Trophoblast cell (in vitro differentiated cells and primary cell): ENCODE measurements at regions not wholly inside any gene's neighbourhood (a gene's known extent, or its start where the extent isn't known, plus 50 kb on each side); places are given as distances from the start of the nearest gene placed in this dataset.

Experiments used
- DNase-seq, 2 donors: peaks; one replicate each; pipeline ENCODE4 v3.0.0-alpha.2; 2016
- H2AFZ ChIP-seq: 2 replicates; pipeline ENCODE4 v1.6.1; 2013; ENCODE audit warnings: low read length, moderate library complexity, mild to moderate bottlenecking; ENCODE audit not compliant: insufficient read depth, poor library complexity
- H2AK5ac ChIP-seq: 2 replicates; pipeline ENCODE4 v1.6.1; 2013; ENCODE audit warnings: mild to moderate bottlenecking, low read length
- H2BK120ac ChIP-seq: 2 replicates; pipeline ENCODE4 v1.6.1; 2013; ENCODE audit warnings: low read length, mild to moderate bottlenecking, moderate library complexity; ENCODE audit not compliant: insufficient read depth, poor library complexity
- H2BK12ac ChIP-seq: 2 replicates; pipeline ENCODE4 v1.6.1; 2013; ENCODE audit warnings: mild to moderate bottlenecking, low read length, moderate library complexity
- H2BK5ac ChIP-seq: 2 replicates; pipeline ENCODE4 v1.6.1; 2013; ENCODE audit warnings: low read length, low read depth, moderate library complexity, mild to moderate bottlenecking; ENCODE audit not compliant: poor library complexity
- H3K14ac ChIP-seq: 2 replicates; pipeline ENCODE4 v1.6.1; 2013; ENCODE audit warnings: mild to moderate bottlenecking, low read length
- H3K18ac ChIP-seq: 2 replicates; pipeline ENCODE4 v1.6.1; 2013; ENCODE audit warnings: mild to moderate bottlenecking, low read length
- H3K23ac ChIP-seq: 2 replicates; pipeline ENCODE4 v1.6.1; 2013; ENCODE audit warnings: low read length
- H3K27ac ChIP-seq: 2 replicates; pipeline ENCODE4 v1.5.1; 2013; ENCODE audit warnings: low read depth, mild to moderate bottlenecking, inconsistent platforms, low read length, moderate library complexity
- H3K27me3 ChIP-seq: 2 replicates; pipeline ENCODE4 v1.6.1; 2013; ENCODE audit warnings: inconsistent platforms, mild to moderate bottlenecking, low read length, moderate library complexity; ENCODE audit not compliant: insufficient read depth
- H3K36me3 ChIP-seq, 2 experiments: 1 replicate in 1 of 2; 2 replicates in 1 of 2; pipeline ENCODE4 v1.6.1; 2013; ENCODE audit warnings: low read length in 2 of 2, mild to moderate bottlenecking in 2 of 2, moderate library complexity in 1 of 2; ENCODE audit not compliant: insufficient read depth in 2 of 2, control insufficient read depth in 1 of 2
- H3K4ac ChIP-seq: 2 replicates; pipeline ENCODE4 v1.6.1; 2013; ENCODE audit warnings: low read depth, mild to moderate bottlenecking, low read length, moderate library complexity
- H3K4me1 ChIP-seq, 2 experiments: 1 replicate in 1 of 2; 2 replicates in 1 of 2; pipeline ENCODE4 v1.6.1; 2013; ENCODE audit warnings: low read length in 2 of 2, mild to moderate bottlenecking in 2 of 2, moderate library complexity in 1 of 2; ENCODE audit not compliant: insufficient read depth in 2 of 2, control insufficient read depth in 1 of 2
- H3K4me2 ChIP-seq: 2 replicates; pipeline ENCODE4 v1.6.1; 2013; ENCODE audit warnings: inconsistent platforms, mild to moderate bottlenecking, low read length, moderate library complexity
- H3K4me3 ChIP-seq: 2 replicates; pipeline ENCODE4 v1.5.1; 2013; ENCODE audit warnings: mild to moderate bottlenecking, low read depth, low read length, inconsistent platforms
- H3K79me1 ChIP-seq: one replicate; pipeline ENCODE4 v1.6.1; 2013; ENCODE audit warnings: low read length
- H3K79me2 ChIP-seq: 2 replicates; pipeline ENCODE4 v1.6.1; 2013; ENCODE audit warnings: low read length, mild to moderate bottlenecking; ENCODE audit not compliant: control insufficient read depth, insufficient read depth, poor library complexity
- H3K9ac ChIP-seq: 2 replicates; pipeline ENCODE4 v1.6.1; 2013; ENCODE audit warnings: mild to moderate bottlenecking, low read length
- H3K9me3 ChIP-seq: 2 replicates; pipeline ENCODE4 v1.6.1; 2013; ENCODE audit warnings: low read depth, mild to moderate bottlenecking, control low read depth, inconsistent platforms, low read length; ENCODE audit not compliant: insufficient read depth
- H4K12ac ChIP-seq: 2 replicates; pipeline ENCODE4 v1.6.1; 2013; ENCODE audit warnings: low read depth, mild to moderate bottlenecking, low read length, moderate library complexity
- H4K8ac ChIP-seq: 2 replicates; pipeline ENCODE4 v1.6.1; 2013; ENCODE audit warnings: low read depth, mild to moderate bottlenecking, low read length, moderate library complexity
- H4K91ac ChIP-seq: one replicate; pipeline ENCODE4 v1.6.1; 2013; ENCODE audit warnings: low read depth, mild to moderate bottlenecking, low read length, moderate library complexity
- WGBS: extraction: QIAGEN DNeasy Blood & Tissue Kit; methylation state at CpG from one replicate; pipeline ENCODE4 v1.1.7; 2013; ENCODE audit warnings: missing lambda C conversion rate; ENCODE audit not compliant: insufficient read length, insufficient coverage; ENCODE audit errors: extremely low coverage; 5-methylcytosine and 5-hydroxymethylcytosine counted together

- peaks cover 0 to 1% of the 10 kb centered on the region in 2 experiments for H3K36me3 ChIP-seq
- no peak overlapping the region for H2AFZ ChIP-seq
- H2AK5ac ChIP-seq = no peak overlapping the region
- WGBS = no CpG with 5 or more reads among the region's 11 CpGs
- no peak overlapping the region for H3K4me3 ChIP-seq
- no peaks in the 10 kb centered on the region for H3K27me3 ChIP-seq
- no peak overlapping the region for H3K4ac ChIP-seq
- H3K4me2 ChIP-seq = peak overlapping the region; percentile 79
- H3K9me3 ChIP-seq = no peaks in the 10 kb centered on the region
- no peak overlapping the region for H2BK120ac ChIP-seq
- H2BK5ac ChIP-seq = no peak overlapping the region
- H3K27ac ChIP-seq = no peak overlapping the region
- no peak overlapping the region for H3K14ac ChIP-seq
- no peak overlapping the region for H4K91ac ChIP-seq
- DNase-seq = no peak
- H3K18ac ChIP-seq = no peak overlapping the region
- H4K12ac ChIP-seq = no peak overlapping the region
- peaks cover 13% of the 10 kb centered on the region for H3K79me1 ChIP-seq
- H3K4me1 ChIP-seq = peaks cover 6% of the 10 kb centered on the region in 2 experiments
- H4K8ac ChIP-seq = no peak overlapping the region
- no peak overlapping the region for H3K9ac ChIP-seq
- no peak overlapping the region for H3K23ac ChIP-seq
- H2BK12ac ChIP-seq = no peak overlapping the region
- H3K79me2 ChIP-seq = peaks cover 10% of the 10 kb centered on the region
These were observed 364.2 kb upstream of the AMELY start for GRCh38 chrY:7275751-7276150.

- Histone ChIP-seq H3K9ac (no peak overlapping the region), H3K79me2 (peaks cover 10% of the 10 kb centered on the region), H4K12ac (no peak overlapping the region), H3K27ac (no peak overlapping the region), H3K4ac (peak overlapping the region; percentile 34), H4K8ac (no peak overlapping the region), H2AK5ac (no peak overlapping the region), H3K9me3 (no peaks in the 10 kb centered on the region), H2AFZ (no peak overlapping the region), H2BK12ac (no peak overlapping the region), H2BK120ac (no peak overlapping the region), H3K18ac (no peak overlapping the region), H3K14ac (no peak overlapping the region), H3K4me1 (peaks cover 6% of the 10 kb centered on the region in 2 experiments), H3K4me2 (peak overlapping the region; percentile 79), H3K36me3 (peaks cover 0 to 1% of the 10 kb centered on the region in 2 experiments), H2BK5ac (no peak overlapping the region), H3K27me3 (no peaks in the 10 kb centered on the region), H3K23ac (no peak overlapping the region), H3K79me1 (peaks cover 13% of the 10 kb centered on the region), H4K91ac (no peak overlapping the region), H3K4me3 (peak overlapping the region; percentile 91)
- no peak for DNase-seq
- no CpG with 5 or more reads among the region's 18 CpGs for WGBS
These were observed 363.5 kb upstream of the AMELY start for GRCh38 chrY:7275014-7275413.

- DNase-seq = peak in 1 of 2 donors; percentile 29
- Histone ChIP-seq H3K79me1 (peaks cover 13% of the 10 kb centered on the region), H3K27ac (peak overlapping the region; percentile 74), H3K36me3 (peaks cover 0 to 1% of the 10 kb centered on the region in 2 experiments), H3K4ac (peak overlapping the region; percentile 34), H2AK5ac (no peak overlapping the region), H4K12ac (peak overlapping the region; percentile 90), H4K91ac (peak overlapping the region; percentile 59), H3K14ac (peak overlapping the region; percentile 99), H2BK12ac (no peak overlapping the region), H3K18ac (peak overlapping the region; percentile 78), H4K8ac (peak overlapping the region; percentile 74), H3K23ac (no peak overlapping the region), H3K4me3 (peak overlapping the region; percentile 91), H2BK120ac (peak overlapping the region; percentile 63), H3K9ac (peak overlapping the region; percentile 87), H3K79me2 (peaks cover 10% of the 10 kb centered on the region), H2BK5ac (peak overlapping the region; percentile 16), H3K27me3 (no peaks in the 10 kb centered on the region), H3K9me3 (no peaks in the 10 kb centered on the region), H3K4me1 (peaks cover 6% of the 10 kb centered on the region in 2 experiments), H3K4me2 (peak overlapping the region; percentile 79), H2AFZ (no peak overlapping the region)
- WGBS = no CpG with 5 or more reads among the region's 54 CpGs
These were observed 362.9 kb upstream of the AMELY start for GRCh38 chrY:7274369-7274913.

GRCh38 chrY:7273587-7274203, 362.1 kb upstream of the AMELY start:
- peak overlapping the region; percentile 74 for H4K8ac ChIP-seq
- H3K4me1 ChIP-seq = peaks cover 6% of the 10 kb centered on the region in 2 experiments
- peak overlapping the region; percentile 87 for H3K9ac ChIP-seq
- H3K4me3 ChIP-seq = peak overlapping the region; percentile 91
- H3K18ac ChIP-seq = peak overlapping the region; percentile 94
- H4K12ac ChIP-seq = peak overlapping the region; percentile 87
- peak overlapping the region; percentile 69 for H2AK5ac ChIP-seq
- peak in 1 of 2 donors; percentile 46 for DNase-seq
- no peak overlapping the region for H2BK12ac ChIP-seq
- peak overlapping the region; percentile 84 for H3K4me2 ChIP-seq
- peaks cover 10% of the 10 kb centered on the region for H3K79me2 ChIP-seq
- peaks cover 13% of the 10 kb centered on the region for H3K79me1 ChIP-seq
- H2BK5ac ChIP-seq = peak overlapping the region; percentile 92
- H3K27me3 ChIP-seq = no peaks in the 10 kb centered on the region
- peak overlapping the region; percentile 91 for H3K4ac ChIP-seq
- H2BK120ac ChIP-seq = peak overlapping the region; percentile 63
- H3K9me3 ChIP-seq = no peaks in the 10 kb centered on the region
- peak overlapping the region; percentile 83 for H2AFZ ChIP-seq
- WGBS = no CpG with 5 or more reads among the region's 65 CpGs
- H4K91ac ChIP-seq = peak overlapping the region; percentile 73
- peaks cover 0 to 1% of the 10 kb centered on the region in 2 experiments for H3K36me3 ChIP-seq
- no peak overlapping the region for H3K23ac ChIP-seq
- peak overlapping the region; percentile 99 for H3K14ac ChIP-seq
- peak overlapping the region; percentile 74 for H3K27ac ChIP-seq
